Activated naive CD4-positive, alpha-beta T cell treated with anti-CD3 and anti-CD28 coated beads, Interleukin-2, amount 50 U/mL, for 24 hours (primary cell): ENCODE measurements at regions not wholly inside any gene's neighbourhood (a gene's known extent, or its start where the extent isn't known, plus 50 kb on each side); places are given as distances from the start of the nearest gene placed in this dataset.
"Not testable (repeated sequence)": the region's sequence is repeated elsewhere in the genome, so short reads cannot be mapped to it uniquely, and the experiment has no call there.

Experiments
- H3K27ac Mint-ChIP-seq: one replicate; pipeline ENCODE4 v1.8.0; 2021; ENCODE audit warnings: mild to moderate bottlenecking, mixed read lengths
- H3K27me3 Mint-ChIP-seq: one replicate; pipeline ENCODE4 v1.8.0; 2021; ENCODE audit warnings: mixed read lengths
- H3K36me3 Mint-ChIP-seq: one replicate; pipeline ENCODE4 v1.8.0; 2021; ENCODE audit warnings: mixed read lengths
- H3K4me1 Mint-ChIP-seq: one replicate; pipeline ENCODE4 v1.8.0; 2021; ENCODE audit warnings: mixed read lengths
- H3K4me3 Mint-ChIP-seq: one replicate; pipeline ENCODE4 v1.8.0; 2021; ENCODE audit warnings: mild to moderate bottlenecking, mixed read lengths
- H3K9me3 Mint-ChIP-seq: one replicate; pipeline ENCODE4 v1.8.0; 2021; ENCODE audit warnings: mixed read lengths

GRCh38 chr4:186854256-186854655 is 130.6 kb upstream of the FAT1 start:
- H3K9me3 Mint-ChIP-seq: peaks cover 12% of the 10 kb centered on the region
- H3K4me1 Mint-ChIP-seq: no peaks in the 10 kb centered on the region
- H3K27ac Mint-ChIP-seq: no peak overlapping the region
- no peaks in the 10 kb centered on the region for H3K27me3 Mint-ChIP-seq
- H3K4me3 Mint-ChIP-seq: no peak overlapping the region
- H3K36me3 Mint-ChIP-seq: no peaks in the 10 kb centered on the region

GRCh38 chr4:186855111-186855510 is 131.5 kb upstream of the FAT1 start:
- Mint-ChIP-seq H3K4me1 (no peaks in the 10 kb centered on the region), H3K27me3 (no peaks in the 10 kb centered on the region), H3K36me3 (no peaks in the 10 kb centered on the region), H3K4me3 (no peak overlapping the region), H3K27ac (no peak overlapping the region), H3K9me3 (peaks cover 8% of the 10 kb centered on the region)

GRCh38 chr4:186857793-186858192 is 134.1 kb upstream of the FAT1 start:
- Mint-ChIP-seq H3K27me3 (no peaks in the 10 kb centered on the region), H3K36me3 (no peaks in the 10 kb centered on the region), H3K27ac (no peak overlapping the region), H3K4me3 (no peak overlapping the region), H3K4me1 (no peaks in the 10 kb centered on the region), H3K9me3 (no peaks in the 10 kb centered on the region)

GRCh38 chr4:186858355-186858754 is 134.7 kb upstream of the FAT1 start:
- H3K4me1 Mint-ChIP-seq: no peaks in the 10 kb centered on the region
- no peaks in the 10 kb centered on the region for H3K27me3 Mint-ChIP-seq
- no peaks in the 10 kb centered on the region for H3K36me3 Mint-ChIP-seq
- no peak overlapping the region for H3K27ac Mint-ChIP-seq
- H3K4me3 Mint-ChIP-seq: no peak overlapping the region
- no peaks in the 10 kb centered on the region for H3K9me3 Mint-ChIP-seq

- Mint-ChIP-seq H3K4me3 (no peak overlapping the region), H3K36me3 (no peaks in the 10 kb centered on the region), H3K9me3 (no peaks in the 10 kb centered on the region), H3K27me3 (no peaks in the 10 kb centered on the region), H3K27ac (no peak overlapping the region), H3K4me1 (no peaks in the 10 kb centered on the region)
Observed at GRCh38 chr4:186859420-186859819, 135.8 kb upstream of the FAT1 start.

- Mint-ChIP-seq H3K9me3 (no peaks in the 10 kb centered on the region), H3K4me3 (no peak overlapping the region), H3K27me3 (no peaks in the 10 kb centered on the region), H3K36me3 (no peaks in the 10 kb centered on the region), H3K4me1 (no peaks in the 10 kb centered on the region), H3K27ac (no peak overlapping the region)
Observed at GRCh38 chr4:186861317-186861716, 137.7 kb upstream of the FAT1 start.

DNA sequence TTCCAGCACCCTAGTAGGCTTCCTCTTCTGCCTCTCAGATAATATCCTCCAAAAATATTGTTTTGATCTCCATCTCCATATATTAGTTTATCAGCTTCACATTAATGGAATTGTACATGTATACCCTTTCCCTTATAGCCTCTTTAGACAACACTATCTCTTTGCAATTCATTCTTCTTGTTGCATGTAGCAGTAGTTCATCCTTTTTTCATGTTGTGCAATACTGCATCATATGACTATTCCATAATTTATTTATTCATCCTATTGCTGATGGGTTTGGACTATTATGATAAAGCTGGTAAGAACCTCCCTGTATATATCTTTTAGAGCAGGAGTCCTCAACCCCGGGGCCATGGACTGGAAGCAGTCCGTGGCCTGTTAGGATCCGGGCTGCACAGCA is 148.2 kb upstream of the FAT1 start:
- Mint-ChIP-seq H3K27ac (no peak overlapping the region), H3K36me3 (no peaks in the 10 kb centered on the region), H3K4me1 (no peaks in the 10 kb centered on the region), H3K4me3 (no peak overlapping the region), H3K27me3 (no peaks in the 10 kb centered on the region), H3K9me3 (peaks cover 22% of the 10 kb centered on the region)

DNA sequence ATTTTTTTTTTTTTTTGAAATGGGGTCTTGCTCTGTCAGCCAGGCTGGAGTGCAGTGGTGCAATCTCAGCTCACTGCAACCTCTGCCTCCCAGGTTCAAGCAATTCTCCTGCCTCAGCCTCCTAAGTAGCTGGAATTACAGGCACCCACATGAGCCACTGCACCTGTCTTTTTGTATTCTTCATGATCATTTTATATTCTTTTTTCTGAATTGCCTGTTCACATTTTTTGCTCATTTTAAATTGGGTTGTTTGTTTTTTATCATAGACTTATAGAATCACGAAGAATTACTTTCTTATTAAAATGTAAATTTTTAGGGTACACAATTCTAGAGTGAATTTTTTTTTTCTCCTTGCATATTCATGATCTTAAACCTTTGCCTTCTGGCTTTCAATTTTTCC is 149.4 kb upstream of the FAT1 start:
- not testable (repeated sequence) for H3K27ac Mint-ChIP-seq, H3K4me3 Mint-ChIP-seq, H3K27me3 Mint-ChIP-seq, H3K36me3 Mint-ChIP-seq, H3K4me1 Mint-ChIP-seq
- peaks cover 21% of the 10 kb centered on the region for H3K9me3 Mint-ChIP-seq

- H3K4me3 Mint-ChIP-seq: no peak overlapping the region
- no peak overlapping the region for H3K27ac Mint-ChIP-seq
- H3K9me3 Mint-ChIP-seq: peaks cover 16% of the 10 kb centered on the region
Observed at GRCh38 chr4:186875476-186875875, 151.8 kb upstream of the FAT1 start.

DNA sequence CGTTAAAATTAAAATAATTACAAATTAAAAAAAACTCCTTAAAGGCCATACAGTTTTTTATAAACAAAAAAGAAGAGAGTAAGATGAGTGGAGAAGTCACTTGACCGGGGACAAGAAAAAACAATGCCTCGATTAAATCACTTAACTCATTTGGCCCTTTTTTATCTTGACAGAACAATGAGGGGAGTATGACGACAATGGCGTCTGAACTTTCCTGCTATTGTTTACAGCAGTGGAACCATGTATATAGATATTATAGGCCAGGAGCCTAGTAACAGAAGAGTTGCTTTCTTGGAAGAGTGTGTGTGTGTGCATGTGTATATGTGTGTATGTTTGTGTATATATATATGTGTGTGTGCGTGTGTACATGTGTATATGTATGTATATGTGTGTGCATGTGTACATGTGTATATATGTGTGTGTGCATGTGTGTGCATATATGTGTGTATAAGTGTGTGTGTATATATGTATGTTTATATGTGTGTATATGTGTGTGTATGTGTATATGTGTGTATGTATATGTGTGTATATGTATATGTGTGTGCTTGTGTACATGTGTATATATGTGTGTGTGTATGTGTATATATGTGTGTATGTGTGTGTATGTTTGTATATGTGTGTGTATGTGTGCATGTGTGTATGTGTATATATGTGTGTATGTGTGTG is 153.4 kb upstream of the FAT1 start:
- peaks cover 12% of the 10 kb centered on the region for H3K9me3 Mint-ChIP-seq
- H3K4me1 Mint-ChIP-seq: no peaks in the 10 kb centered on the region
- no peak overlapping the region for H3K4me3 Mint-ChIP-seq
- no peaks in the 10 kb centered on the region for H3K36me3 Mint-ChIP-seq
- H3K27me3 Mint-ChIP-seq: no peaks in the 10 kb centered on the region
- no peak overlapping the region for H3K27ac Mint-ChIP-seq

More at GRCh38 chr4:186875476-186875875, 151.8 kb upstream of the FAT1 start:
- H3K36me3 Mint-ChIP-seq: no peaks in the 10 kb centered on the region
- no peaks in the 10 kb centered on the region for H3K27me3 Mint-ChIP-seq
- H3K4me1 Mint-ChIP-seq: no peaks in the 10 kb centered on the region

DNA sequence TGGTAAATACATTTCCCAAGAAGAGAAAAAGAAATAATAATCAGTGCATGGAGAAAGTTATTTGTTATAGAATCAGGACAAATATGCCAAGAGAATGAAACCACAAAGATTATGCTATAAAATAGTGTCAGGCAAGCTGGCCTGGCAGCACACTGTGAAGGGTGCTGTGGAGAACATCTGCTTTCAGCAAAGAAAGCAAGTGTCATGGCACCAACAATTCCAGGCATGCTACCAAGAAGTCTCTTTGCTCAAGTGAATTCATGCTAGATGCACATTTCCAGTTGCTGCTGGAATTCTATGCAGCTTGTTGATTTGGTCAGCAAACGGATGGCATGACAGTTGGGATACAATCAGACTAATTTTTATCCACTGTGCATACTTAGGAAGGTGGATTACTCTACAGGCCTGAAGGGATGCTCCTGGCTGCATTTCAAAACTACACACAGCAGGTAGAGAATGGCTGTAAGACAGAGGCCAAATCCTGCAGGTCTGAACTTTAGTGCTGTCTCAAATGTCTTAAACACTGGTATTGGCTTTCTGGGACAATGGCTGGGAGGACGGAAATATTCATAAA is 154.6 kb upstream of the FAT1 start:
- Mint-ChIP-seq H3K27me3 (no peaks in the 10 kb centered on the region), H3K9me3 (peaks cover 9% of the 10 kb centered on the region), H3K36me3 (no peaks in the 10 kb centered on the region), H3K4me1 (no peaks in the 10 kb centered on the region), H3K27ac (no peak overlapping the region), H3K4me3 (no peak overlapping the region)

DNA sequence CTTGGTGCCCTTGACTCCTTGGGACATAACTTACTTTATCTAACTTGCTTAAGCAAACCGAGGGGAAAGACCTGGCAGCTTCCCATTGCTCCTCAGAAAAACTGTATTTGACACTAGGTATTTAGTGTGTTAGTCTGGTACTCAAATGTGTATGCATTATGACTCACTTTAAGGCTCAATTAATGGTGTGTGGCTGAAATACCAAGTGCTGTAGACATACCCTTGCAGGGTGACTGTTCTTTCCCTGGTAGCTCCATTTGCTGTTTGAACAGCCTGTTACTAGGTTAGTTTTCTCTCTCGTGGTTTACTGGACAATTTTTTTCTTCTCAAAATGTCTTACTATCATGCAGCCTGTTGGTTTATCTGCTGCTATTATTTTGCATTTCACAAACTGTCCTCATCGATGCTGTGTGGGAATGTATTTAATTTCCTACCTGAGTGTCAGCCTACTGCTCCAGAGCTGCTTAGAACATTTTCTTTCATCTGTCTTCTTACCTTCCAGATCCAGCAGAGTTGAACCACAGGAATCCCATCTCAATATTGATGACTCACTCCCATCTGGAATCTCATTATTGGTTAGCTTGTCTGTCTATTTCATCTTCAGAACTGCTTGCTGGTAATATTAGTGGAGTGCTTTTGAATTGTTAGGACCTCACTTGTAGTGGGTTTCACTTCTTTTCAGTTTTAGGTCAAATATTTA is 158.0 kb upstream of the FAT1 start:
- H3K27ac Mint-ChIP-seq: no peak overlapping the region
- no peak overlapping the region for H3K4me3 Mint-ChIP-seq
- H3K36me3 Mint-ChIP-seq: no peaks in the 10 kb centered on the region
- no peaks in the 10 kb centered on the region for H3K4me1 Mint-ChIP-seq
- no peaks in the 10 kb centered on the region for H3K27me3 Mint-ChIP-seq
- no peaks in the 10 kb centered on the region for H3K9me3 Mint-ChIP-seq

DNA sequence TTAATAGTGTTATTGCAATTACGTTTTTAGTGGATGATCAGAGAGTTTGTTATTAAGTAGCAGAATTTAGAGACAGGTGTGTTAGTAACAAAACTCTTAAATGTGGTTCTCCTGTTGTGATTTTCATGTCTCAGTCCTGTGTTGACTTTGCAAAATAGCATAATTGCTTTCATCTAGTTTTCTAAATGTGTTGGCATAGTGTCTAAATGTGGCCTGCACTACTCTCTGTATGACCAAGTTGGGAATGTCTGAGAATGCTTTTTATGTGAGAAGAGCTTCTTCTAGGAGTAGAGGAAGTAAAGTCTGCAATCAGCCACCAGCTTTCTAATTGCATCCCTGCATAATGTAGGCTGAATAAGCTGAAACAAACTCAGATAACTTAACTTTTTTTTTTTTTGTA is 158.6 kb upstream of the FAT1 start:
- Mint-ChIP-seq H3K27ac (no peak overlapping the region), H3K4me1 (no peaks in the 10 kb centered on the region), H3K4me3 (no peak overlapping the region), H3K9me3 (no peaks in the 10 kb centered on the region), H3K27me3 (no peaks in the 10 kb centered on the region), H3K36me3 (no peaks in the 10 kb centered on the region)

- no peaks in the 10 kb centered on the region for H3K4me1 Mint-ChIP-seq
- H3K9me3 Mint-ChIP-seq: no peaks in the 10 kb centered on the region
- no peaks in the 10 kb centered on the region for H3K36me3 Mint-ChIP-seq
- no peak overlapping the region for H3K27ac Mint-ChIP-seq
- H3K4me3 Mint-ChIP-seq: no peak overlapping the region
- H3K27me3 Mint-ChIP-seq: no peaks in the 10 kb centered on the region
Observed at GRCh38 chr4:186885289-186885688, 161.6 kb upstream of the FAT1 start.

DNA sequence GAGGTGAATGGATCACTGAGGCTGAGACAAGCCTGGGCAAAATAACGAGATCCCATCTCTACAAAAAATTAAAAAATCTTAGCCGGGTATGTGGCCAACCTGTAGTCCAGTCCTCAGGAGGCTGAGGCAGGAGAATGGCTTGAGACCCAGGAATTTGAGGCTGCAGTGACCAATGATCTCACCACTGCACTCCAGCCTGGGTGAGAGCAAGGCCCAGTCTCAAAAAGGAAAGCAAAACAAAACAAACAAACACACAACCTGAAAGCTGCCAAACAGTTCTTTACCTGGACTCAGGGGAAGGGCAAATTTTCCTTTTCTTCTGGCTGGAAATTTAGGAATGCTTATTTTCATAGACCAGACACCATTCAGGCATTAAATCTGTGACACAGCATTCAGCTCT is 163.1 kb upstream of the FAT1 start:
- Mint-ChIP-seq H3K4me3 (no peak overlapping the region), H3K9me3 (no peaks in the 10 kb centered on the region), H3K36me3 (no peaks in the 10 kb centered on the region)

GRCh38 chr4:186887291-186887700 is 163.6 kb upstream of the FAT1 start:
- Mint-ChIP-seq H3K4me1 (no peaks in the 10 kb centered on the region), H3K36me3 (no peaks in the 10 kb centered on the region), H3K27me3 (no peaks in the 10 kb centered on the region), H3K4me3 (no peak overlapping the region), H3K9me3 (no peaks in the 10 kb centered on the region), H3K27ac (no peak overlapping the region)

More for the DNA sequence above, 163.1 kb upstream of the FAT1 start:
- Mint-ChIP-seq H3K27ac (no peak overlapping the region), H3K27me3 (no peaks in the 10 kb centered on the region), H3K4me1 (no peaks in the 10 kb centered on the region)
